ENCODE measurements at regions not wholly inside any gene's neighbourhood (a gene's known extent, or its start where the extent isn't known, plus 50 kb on each side); places are given as distances from the start of the nearest gene placed in this dataset.
"Not testable (repeated sequence)": the region's sequence is repeated elsewhere in the genome, so short reads cannot be mapped to it uniquely, and the experiment has no call there.

DNA sequence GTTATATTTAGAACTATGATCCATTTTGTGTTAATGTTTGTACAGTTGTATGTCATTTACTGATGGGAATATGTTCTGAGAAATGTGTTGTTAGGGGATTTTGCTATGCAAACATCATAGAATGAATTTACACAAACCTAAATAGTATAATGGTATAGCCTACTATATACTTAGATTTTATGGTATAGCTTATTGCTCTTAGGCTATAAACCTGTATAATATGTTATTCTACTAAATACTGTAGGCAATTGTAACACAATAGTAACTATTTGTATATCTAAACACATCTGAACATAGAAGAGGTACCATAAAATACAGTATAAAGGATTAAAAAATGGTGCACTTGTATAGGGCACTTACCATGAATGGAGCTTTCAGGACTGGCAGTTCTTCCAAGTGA lies 105.4 kb upstream of the GRIN2B start:
- DNase-seq (ENCODE audit: low read depth) = no peak

DNA sequence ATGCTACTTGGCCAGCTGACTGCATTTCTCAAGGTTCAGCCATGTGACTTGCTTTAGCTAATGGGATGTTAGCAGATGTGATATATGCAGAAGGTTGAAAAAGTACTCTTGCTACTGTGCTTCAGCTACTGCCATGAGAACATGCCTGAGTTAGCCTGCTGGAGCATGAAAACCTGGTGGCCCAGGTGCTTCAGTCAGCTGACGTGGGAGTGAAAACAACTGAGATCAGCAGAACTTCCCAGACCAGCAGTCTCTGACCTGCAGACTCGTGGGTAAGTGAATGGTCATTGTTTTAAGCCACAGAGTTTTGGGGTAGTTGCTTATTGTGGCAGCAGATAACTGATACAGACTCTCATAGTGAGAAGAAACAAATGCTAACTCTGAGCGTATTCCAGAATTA lies 118.6 kb upstream of the GRIN2B start:
- no peak overlapping the region for H3K4me3 ChIP-seq (ENCODE audit: control insufficient read depth, low read depth, low read length)
- no peak for DNase-seq (ENCODE audit: low read depth)
- TF ChIP-seq CTCF (IDR thresholded peaks at IDR 0.05; ENCODE audit: control insufficient read depth, insufficient read depth, low read depth, low read length, missing control alignments) = no peak

More for the DNA sequence above, 105.4 kb upstream of the GRIN2B start:
- no peak for TF ChIP-seq CTCF (IDR thresholded peaks at IDR 0.05; ENCODE audit: control insufficient read depth, insufficient read depth, low read depth, low read length, missing control alignments)
- H3K4me3 ChIP-seq (ENCODE audit: control insufficient read depth, low read depth, low read length) = no peak overlapping the region

DNA sequence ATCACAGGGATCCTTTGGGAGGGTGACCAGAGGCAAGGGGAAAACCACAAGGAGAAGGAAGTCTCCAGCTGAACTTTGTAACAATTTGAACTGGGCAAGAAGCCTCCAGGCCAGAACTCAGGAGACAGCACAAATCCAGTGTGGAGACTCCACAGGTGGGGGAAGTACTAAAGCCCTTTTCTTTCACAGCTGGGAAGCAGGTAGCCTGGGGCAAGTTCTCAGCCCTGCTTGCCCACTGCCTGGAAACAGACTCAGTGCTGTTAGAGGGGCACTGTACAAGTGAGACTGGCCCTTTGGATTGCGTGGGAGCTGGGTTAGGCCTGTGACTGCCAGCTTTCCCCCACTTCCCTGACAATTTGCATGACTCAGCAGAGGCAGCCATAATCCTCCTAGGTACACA lies 120.2 kb upstream of the GRIN2B start:
- not testable (repeated sequence) for H3K4me3 ChIP-seq (ENCODE audit: control insufficient read depth, low read depth, low read length); DNase-seq (ENCODE audit: low read depth)

DNA sequence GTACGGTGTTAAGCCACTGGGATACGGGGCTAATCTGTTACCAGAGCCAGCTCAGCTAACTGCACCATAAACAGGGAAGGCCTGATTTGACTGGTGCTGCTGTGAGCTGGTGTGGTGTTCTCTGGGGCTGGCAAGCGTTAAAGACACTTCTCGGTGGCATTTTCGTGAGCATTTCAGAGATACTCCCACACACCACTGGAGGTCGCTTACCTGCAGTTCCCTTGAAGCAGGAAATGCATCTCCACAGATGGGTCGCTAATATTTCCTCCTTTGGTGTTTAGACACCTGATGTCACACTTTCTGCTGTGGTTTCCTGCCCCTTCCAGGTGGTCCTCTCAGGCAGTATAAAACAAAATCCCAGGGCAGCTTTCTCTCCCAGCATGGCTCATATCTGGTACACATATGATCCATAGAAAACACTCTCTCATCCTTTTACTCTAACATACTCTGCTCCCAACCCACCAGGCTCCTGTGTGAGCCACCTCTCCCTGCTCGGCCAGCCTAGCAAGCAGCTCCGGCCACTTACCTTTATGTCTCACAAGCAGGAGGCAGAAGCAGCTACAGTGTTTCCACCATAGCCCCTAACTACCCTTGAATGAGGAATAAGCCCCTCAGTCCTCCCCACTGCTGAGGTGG lies 129.9 kb upstream of the GRIN2B start:
- H3K4me3 ChIP-seq (ENCODE audit: control insufficient read depth, low read depth, low read length) = no peak overlapping the region

DNA sequence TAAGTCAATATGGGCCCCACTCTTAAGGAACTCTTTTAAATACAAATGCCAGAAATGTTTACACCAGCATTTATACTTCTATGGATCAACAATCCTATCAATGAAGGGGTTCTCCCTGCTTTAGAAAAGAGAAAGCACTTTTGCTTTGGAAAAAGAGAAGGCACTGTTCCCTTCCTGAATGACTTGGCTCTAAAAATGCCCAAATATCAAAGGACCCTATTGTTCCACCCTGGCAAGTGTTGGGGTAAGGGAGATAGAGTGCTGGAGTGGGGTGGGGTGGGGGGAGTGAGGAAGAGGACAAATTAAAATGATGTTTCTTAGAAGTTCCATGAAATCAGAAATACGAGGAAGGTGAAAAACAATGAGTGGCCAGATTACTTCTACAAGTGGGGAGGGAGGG lies 131.6 kb upstream of the GRIN2B start:
- DNase-seq (ENCODE audit: low read depth) = no peak
- no peak for TF ChIP-seq CTCF (IDR thresholded peaks at IDR 0.05; ENCODE audit: control insufficient read depth, insufficient read depth, low read depth, low read length, missing control alignments)
- no peak overlapping the region for H3K4me3 ChIP-seq (ENCODE audit: control insufficient read depth, low read depth, low read length)

More for the DNA sequence above, 129.9 kb upstream of the GRIN2B start:
- DNase-seq (ENCODE audit: low read depth) = no peak
- no peak for TF ChIP-seq CTCF (IDR thresholded peaks at IDR 0.05; ENCODE audit: control insufficient read depth, insufficient read depth, low read depth, low read length, missing control alignments)

DNA sequence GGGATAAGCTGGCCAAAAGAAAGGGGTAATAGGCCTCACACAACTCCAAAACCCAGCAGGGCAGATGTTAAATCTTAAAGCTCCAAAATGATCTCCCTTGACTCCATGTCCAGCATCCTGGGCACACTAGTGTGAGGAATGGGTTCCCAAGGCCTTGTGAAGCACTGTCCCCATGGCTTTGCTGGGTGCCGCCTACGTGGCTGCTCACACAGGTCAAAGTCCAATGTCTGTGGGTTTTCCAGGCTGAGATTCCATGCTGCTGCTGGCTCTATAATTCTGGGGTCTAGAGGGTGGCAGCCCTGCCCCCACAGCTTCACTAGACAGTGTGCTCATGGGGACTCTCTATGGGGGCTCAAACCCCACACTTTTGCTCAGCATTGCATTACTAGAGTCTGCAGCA lies 145.3 kb upstream of the GRIN2B start:
- DNase-seq (ENCODE audit: low read depth) = no peak
- H3K4me3 ChIP-seq (ENCODE audit: control insufficient read depth, low read depth, low read length) = no peak overlapping the region
- no peak for TF ChIP-seq CTCF (IDR thresholded peaks at IDR 0.05; ENCODE audit: control insufficient read depth, insufficient read depth, low read depth, low read length, missing control alignments)

- DNase-seq (ENCODE audit: low read depth) = no peak
- TF ChIP-seq CTCF (IDR thresholded peaks at IDR 0.05; ENCODE audit: control insufficient read depth, insufficient read depth, low read depth, low read length, missing control alignments) = no peak
- H3K4me3 ChIP-seq (ENCODE audit: control insufficient read depth, low read depth, low read length) = no peak overlapping the region
These were observed 148.3 kb upstream of the GRIN2B start for GRCh38 chr12:14129611-14130195.

Data from AG09309 (cell line).